Activated CD8-positive, alpha-beta T cell treated with anti-CD3 and anti-CD28 coated beads for 36 hours (primary cell): ENCODE measurements at regions not wholly inside any gene's neighbourhood (a gene's known extent, or its start where the extent isn't known, plus 50 kb on each side); places are given as distances from the start of the nearest gene placed in this dataset.

ENCODE experiments used
- ATAC-seq: fragments of 200-7000 bp; cut with Tn5 transposase; one replicate; pipeline ENCODE4 v1.10.0; 2021; ENCODE audit warnings: mild to moderate bottlenecking, moderate library complexity
- CTCF ChIA-PET: fragments of 350-600 bp; sonication (Branson Sonifier 250); formaldehyde crosslinking; loops from one replicate; lab custom pipeline; 2021; ENCODE audit warnings: antibody characterized with exemption; lab: Charles Lee
- POLR2A ChIA-PET: fragments of 350-600 bp; sonication (Branson Sonifier 250); formaldehyde crosslinking; loops from one replicate; lab custom pipeline; 2021; ENCODE audit warnings: antibody characterized with exemption; lab: Charles Lee
- DNase-seq: peaks from one replicate; pipeline ENCODE4 v3.0.0-alpha.2; 2020
- H3K27ac Mint-ChIP-seq: one replicate; pipeline ENCODE4 v1.8.0; 2021; ENCODE audit warnings: mild to moderate bottlenecking, mixed read lengths
- H3K27me3 Mint-ChIP-seq: one replicate; pipeline ENCODE4 v1.8.0; 2021; ENCODE audit warnings: mixed read lengths
- H3K36me3 Mint-ChIP-seq: one replicate; pipeline ENCODE4 v1.8.0; 2021; ENCODE audit warnings: low read depth, mixed read lengths
- H3K4me1 Mint-ChIP-seq: one replicate; pipeline ENCODE4 v1.8.0; 2021; ENCODE audit warnings: low read depth, mixed read lengths
- H3K4me3 Mint-ChIP-seq: one replicate; pipeline ENCODE4 v1.8.0; 2021; ENCODE audit warnings: mild to moderate bottlenecking, moderate library complexity, mixed read lengths
- H3K9me3 Mint-ChIP-seq: one replicate; pipeline ENCODE4 v1.8.0; 2021; ENCODE audit warnings: mixed read lengths
- intact Hi-C: fragments of 100-400 bp; cut with micrococcal nuclease; formaldehyde crosslinking; loops from one replicate; pipeline ENCODE4 v1.10.0; 2022
- TF ChIP-seq, protein P1 (sequence below): fragments of 200-600 bp; IDR thresholded peaks from one replicate; pipeline ENCODE4 v1.8.0; 2022; ENCODE audit warnings: antibody characterized with exemption, mild to moderate bottlenecking

DNA sequence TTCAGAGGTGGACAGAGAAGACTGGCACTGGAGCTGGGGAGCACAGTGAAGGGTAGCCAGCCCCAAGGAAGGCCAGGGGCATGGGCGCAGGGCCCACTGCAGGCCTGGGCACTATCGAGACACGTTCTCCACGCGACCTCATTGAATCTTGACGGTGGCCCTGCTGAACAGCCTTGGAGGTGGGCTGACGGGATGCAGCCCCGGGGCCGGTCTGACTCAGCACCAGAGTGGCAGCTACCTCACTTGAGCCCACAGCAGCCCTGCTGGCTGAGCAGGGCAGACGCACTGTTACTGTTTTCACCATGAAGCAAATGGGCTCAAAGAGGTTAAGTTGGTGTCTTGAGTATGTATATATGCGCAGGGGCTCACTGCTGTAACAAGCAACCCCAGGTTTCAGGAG is 78.8 kb upstream of the FOXF1 start:
- Mint-ChIP-seq H3K27ac (no peak overlapping the region), H3K4me3 (no peak overlapping the region), H3K4me1 (no peaks in the 10 kb centered on the region), H3K9me3 (no peaks in the 10 kb centered on the region), H3K36me3 (no peaks in the 10 kb centered on the region), H3K27me3 (no peaks in the 10 kb centered on the region)
- ATAC-seq: no peak
- no peak for DNase-seq
- ChIA-PET POLR2A (no interaction called here), CTCF (no interaction called here)
- TF ChIP-seq, protein P1, sequence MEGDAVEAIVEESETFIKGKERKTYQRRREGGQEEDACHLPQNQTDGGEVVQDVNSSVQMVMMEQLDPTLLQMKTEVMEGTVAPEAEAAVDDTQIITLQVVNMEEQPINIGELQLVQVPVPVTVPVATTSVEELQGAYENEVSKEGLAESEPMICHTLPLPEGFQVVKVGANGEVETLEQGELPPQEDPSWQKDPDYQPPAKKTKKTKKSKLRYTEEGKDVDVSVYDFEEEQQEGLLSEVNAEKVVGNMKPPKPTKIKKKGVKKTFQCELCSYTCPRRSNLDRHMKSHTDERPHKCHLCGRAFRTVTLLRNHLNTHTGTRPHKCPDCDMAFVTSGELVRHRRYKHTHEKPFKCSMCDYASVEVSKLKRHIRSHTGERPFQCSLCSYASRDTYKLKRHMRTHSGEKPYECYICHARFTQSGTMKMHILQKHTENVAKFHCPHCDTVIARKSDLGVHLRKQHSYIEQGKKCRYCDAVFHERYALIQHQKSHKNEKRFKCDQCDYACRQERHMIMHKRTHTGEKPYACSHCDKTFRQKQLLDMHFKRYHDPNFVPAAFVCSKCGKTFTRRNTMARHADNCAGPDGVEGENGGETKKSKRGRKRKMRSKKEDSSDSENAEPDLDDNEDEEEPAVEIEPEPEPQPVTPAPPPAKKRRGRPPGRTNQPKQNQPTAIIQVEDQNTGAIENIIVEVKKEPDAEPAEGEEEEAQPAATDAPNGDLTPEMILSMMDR: no peak
- intact Hi-C loops: no loop called here

DNA sequence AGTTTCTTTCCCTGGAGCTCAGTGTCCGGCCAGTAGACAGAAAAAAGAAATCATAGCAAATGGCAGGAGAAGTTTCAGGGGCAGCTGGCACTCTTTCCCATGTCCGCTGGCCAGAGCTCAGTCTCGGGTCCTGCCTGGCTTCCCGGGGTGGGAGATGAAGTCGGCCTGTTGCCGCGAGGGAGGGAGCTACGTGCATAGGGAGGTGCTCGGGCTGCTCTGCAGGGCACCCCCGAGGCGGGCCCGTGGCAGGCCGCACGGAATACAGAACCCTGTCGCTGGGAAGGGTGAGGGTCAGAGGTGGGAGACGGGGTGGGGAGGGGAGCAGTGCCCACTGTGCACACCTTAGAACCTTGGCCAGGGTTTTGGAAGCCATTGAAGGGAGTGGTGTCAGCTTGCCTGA is 78.3 kb upstream of the FOXF1 start:
- Mint-ChIP-seq H3K4me1 (no peaks in the 10 kb centered on the region), H3K36me3 (no peaks in the 10 kb centered on the region), H3K9me3 (no peaks in the 10 kb centered on the region), H3K27me3 (no peaks in the 10 kb centered on the region), H3K4me3 (no peak overlapping the region), H3K27ac (no peak overlapping the region)
- intact Hi-C loops: no loop called here
- ATAC-seq (no peak), DNase-seq (no peak)
- ChIA-PET POLR2A (no interaction called here), CTCF (no interaction called here)
- TF ChIP-seq, protein P1: no peak

DNA sequence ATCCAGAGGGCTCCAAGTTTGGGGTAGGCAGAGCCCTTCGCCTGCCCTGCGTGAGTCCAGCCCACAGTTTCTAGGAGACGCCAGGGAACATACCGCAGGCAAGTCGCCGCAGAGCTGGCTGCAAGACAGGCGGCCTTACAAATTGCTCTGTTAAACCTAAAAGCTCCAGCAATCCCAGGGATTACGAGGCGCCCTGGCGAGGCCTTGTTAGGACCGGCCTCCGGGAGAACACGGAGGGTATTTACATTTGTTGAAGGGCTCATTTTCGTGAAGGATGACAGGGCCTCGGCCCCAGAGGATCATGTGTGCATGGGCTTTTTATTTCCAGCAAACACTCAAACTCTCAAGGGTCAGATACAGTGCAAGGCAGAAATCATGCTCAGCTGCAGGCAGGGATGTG is 77.6 kb upstream of the FOXF1 start:
- no peak for ATAC-seq
- Mint-ChIP-seq H3K27ac (no peak overlapping the region), H3K27me3 (no peaks in the 10 kb centered on the region), H3K4me3 (no peak overlapping the region), H3K36me3 (no peaks in the 10 kb centered on the region), H3K9me3 (no peaks in the 10 kb centered on the region), H3K4me1 (no peaks in the 10 kb centered on the region)
- ChIA-PET CTCF (no interaction called here), POLR2A (no interaction called here)
- DNase-seq: no peak
- intact Hi-C loops: no loop called here
- TF ChIP-seq, protein P1: no peak

- TF ChIP-seq, protein P1: no peak
- H3K27me3 Mint-ChIP-seq: no peaks in the 10 kb centered on the region
- no peak for ATAC-seq
- no peak overlapping the region for H3K4me3 Mint-ChIP-seq
- H3K9me3 Mint-ChIP-seq: no peaks in the 10 kb centered on the region
- ChIA-PET POLR2A (interaction anchor here (0.6 kb wide), 1 partner anchor 91 kb away, joined by 3 read pairs; no protein-coding TSS in a partner anchor), CTCF (no interaction called here)
- H3K36me3 Mint-ChIP-seq: no peaks in the 10 kb centered on the region
- DNase-seq: no peak
- no peak overlapping the region for H3K27ac Mint-ChIP-seq
- intact Hi-C loops: no loop called here
- no peaks in the 10 kb centered on the region for H3K4me1 Mint-ChIP-seq
Measured at GRCh38 chr16:86436466-86437185, 73.7 kb upstream of the FOXF1 start.

GRCh38 chr16:86437348-86437747 is 73.0 kb upstream of the FOXF1 start:
- POLR2A ChIA-PET: no interaction called here
- H3K4me1 Mint-ChIP-seq: no peaks in the 10 kb centered on the region
- CTCF ChIA-PET: no interaction called here
- TF ChIP-seq, protein P1: no peak
- DNase-seq (no peak), ATAC-seq (no peak)
- intact Hi-C loops: no loop called here
- H3K27me3 Mint-ChIP-seq: no peaks in the 10 kb centered on the region
- no peak overlapping the region for H3K27ac Mint-ChIP-seq
- H3K4me3 Mint-ChIP-seq: no peak overlapping the region
- H3K36me3 Mint-ChIP-seq: no peaks in the 10 kb centered on the region
- no peaks in the 10 kb centered on the region for H3K9me3 Mint-ChIP-seq
